BLaER1 treated with 17β-estradiol and CSF1 and Interleukin-3, amounts not matched to agents 10 nM and 100 nM (cell line): ENCODE measurements at regions not wholly inside any gene's neighbourhood (a gene's known extent, or its start where the extent isn't known, plus 50 kb on each side); places are given as distances from the start of the nearest gene placed in this dataset.
A peak's percentile ranks its signal among the peaks of the same experiment; 100 is the strongest.
"Not testable (repeated sequence)": the region's sequence is repeated elsewhere in the genome, so short reads cannot be mapped to it uniquely, and the experiment has no call there.

Source experiments
- H3K27ac ChIP-seq, 11 experiments: shearing (Covaris generic); formaldehyde crosslinking; 2 replicates each; pipeline ENCODE4 v1.8.1; 2022
- H3K27me3 ChIP-seq, 11 experiments: shearing (Covaris generic); formaldehyde crosslinking; 2 replicates each; pipeline ENCODE4 v1.8.1; 2022
- H3K36me3 ChIP-seq, 11 experiments: shearing (Covaris generic); formaldehyde crosslinking; 2 replicates each; pipeline ENCODE4 v1.8.1; 2022
- H3K4me1 ChIP-seq, 10 experiments: shearing (Covaris generic); formaldehyde crosslinking; 2 replicates each; pipeline ENCODE4 v1.8.1; 2022
- H3K4me2 ChIP-seq, 11 experiments: shearing (Covaris generic); formaldehyde crosslinking; 2 replicates each; pipeline ENCODE4 v1.8.1; 2022
- H3K4me3 ChIP-seq, 10 experiments: shearing (Covaris generic); formaldehyde crosslinking; 2 replicates each; pipeline ENCODE4 v1.8.1; 2022
- H3K9ac ChIP-seq, 11 experiments: shearing (Covaris generic); formaldehyde crosslinking; 2 replicates each; pipeline ENCODE4 v1.8.1; 2022
- H3K9me3 ChIP-seq, 11 experiments: shearing (Covaris generic); formaldehyde crosslinking; replicated peaks in 1 of 11; 2 replicates each; pipeline ENCODE4 v1.8.1; 2022
- H4K20me1 ChIP-seq, 11 experiments: shearing (Covaris generic); formaldehyde crosslinking; 2 replicates each; pipeline ENCODE4 v1.8.1; 2022
- Cebpa-rat ChIP-seq, 11 experiments: shearing (Covaris generic); IDR thresholded peaks; 2 replicates each; pipeline ENCODE4 v1.8.1; 2022

DNA sequence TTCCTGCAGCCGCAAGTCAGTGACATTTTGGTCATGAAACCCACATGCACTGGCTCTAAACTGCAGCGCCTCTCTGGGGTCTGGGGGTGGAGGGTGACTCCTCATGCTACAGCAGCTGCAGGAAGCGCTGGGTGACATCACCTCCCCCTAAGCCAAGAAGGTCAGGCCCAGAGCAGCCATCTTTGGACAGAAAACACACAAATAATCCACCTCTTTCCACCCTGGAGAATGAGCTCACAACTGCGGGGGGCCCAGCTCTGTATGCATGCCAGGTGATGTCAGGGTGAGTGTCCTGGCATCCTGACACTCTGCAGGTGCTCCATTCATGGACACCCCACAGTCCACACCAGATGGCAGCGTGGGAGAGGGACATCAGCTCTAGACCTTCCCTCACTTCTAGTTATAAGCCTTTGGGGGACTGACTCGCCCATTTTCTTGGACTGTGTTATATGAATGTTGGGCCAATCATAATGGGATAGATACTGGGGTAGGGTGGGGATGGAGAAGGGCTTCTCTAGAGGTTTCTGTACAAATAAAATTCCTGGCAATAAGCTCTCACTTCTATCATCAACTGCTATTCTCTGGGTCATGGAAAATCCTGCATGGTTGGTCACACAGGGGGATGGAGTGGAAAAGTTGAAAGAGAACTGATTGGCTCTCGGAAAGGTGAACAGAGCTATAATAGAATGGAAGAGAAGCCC is 70.7 kb upstream of the THBS1 start:
- no peak for TF ChIP-seq Cebpa-rat (IDR thresholded peaks at IDR 0.05)
- no peak overlapping the region for H3K27ac ChIP-seq

DNA sequence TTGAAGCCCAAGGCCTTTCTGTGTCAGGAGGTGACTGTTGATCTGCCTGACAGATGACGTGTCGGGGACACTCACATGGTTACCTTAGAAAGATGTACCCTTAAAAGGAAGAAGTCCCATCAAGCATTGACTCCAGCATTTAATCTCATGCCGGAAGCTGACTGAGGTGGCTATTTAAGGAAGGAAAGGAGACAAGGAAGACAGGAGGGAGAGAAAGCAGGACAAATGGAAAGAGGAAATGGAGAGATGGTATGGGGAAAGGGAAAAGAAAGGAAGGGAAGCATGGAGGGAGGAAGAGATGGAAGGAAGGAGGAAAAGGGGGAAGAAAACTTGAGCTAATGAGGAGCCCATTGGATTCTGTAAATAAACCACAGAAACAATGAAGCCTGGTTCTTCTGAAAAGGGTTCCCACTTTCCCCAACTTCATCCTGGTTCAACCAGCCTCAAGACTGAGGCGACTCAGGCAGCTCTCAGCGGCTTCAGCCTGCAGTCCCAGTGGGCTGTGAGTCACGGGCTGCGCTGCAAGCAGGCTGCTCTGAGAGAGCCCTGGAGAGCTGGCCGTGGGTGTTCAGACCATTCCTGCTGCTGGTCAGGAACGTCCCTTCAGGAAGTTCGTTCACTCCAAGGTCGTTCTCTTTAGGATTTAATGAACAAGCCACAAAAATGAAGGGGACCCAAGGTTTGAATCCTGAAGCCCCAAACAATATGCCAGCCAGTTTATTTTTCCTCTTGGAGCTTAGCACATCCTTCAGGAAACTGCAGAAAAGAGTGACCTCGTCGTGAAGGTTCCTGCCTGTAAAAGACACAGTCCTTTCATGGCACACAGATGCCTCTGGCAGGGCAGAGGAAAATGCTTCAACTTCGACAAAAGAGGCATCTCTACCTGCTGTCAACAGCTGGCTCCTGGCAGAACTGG is 69.6 kb upstream of the THBS1 start:
- Histone ChIP-seq H3K36me3 (no peaks in the 10 kb centered on the region), H3K27me3 (no peaks in the 10 kb centered on the region), H3K27ac (no peak overlapping the region), H3K4me2 (no peak overlapping the region), H3K9me3 (peaks cover 21 to 30% (median 28%) of the 10 kb centered on the region in 11 experiments), H3K9ac (no peak overlapping the region), H3K4me1 (peaks cover 0 to 18% (median 2%) of the 10 kb centered on the region in 10 experiments; a peak in 7 of 20 replicates), H4K20me1 (no peaks in the 10 kb centered on the region), H3K4me3 (no peak overlapping the region)
- TF ChIP-seq Cebpa-rat (IDR thresholded peaks at IDR 0.05) = no peak

More for the DNA sequence above, 70.7 kb upstream of the THBS1 start:
- Histone ChIP-seq H3K36me3 (no peaks in the 10 kb centered on the region), H3K4me2 (no peak overlapping the region), H3K9me3 (peaks cover 10 to 19% (median 17%) of the 10 kb centered on the region in 11 experiments), H3K9ac (no peak overlapping the region), H4K20me1 (no peaks in the 10 kb centered on the region), H3K27me3 (no peaks in the 10 kb centered on the region), H3K4me1 (peaks cover 0 to 18% (median 2%) of the 10 kb centered on the region in 10 experiments; a peak in 7 of 20 replicates), H3K4me3 (no peak overlapping the region)

GRCh38 chr15:39511916-39512260 is 69.0 kb upstream of the THBS1 start:
- Histone ChIP-seq H3K36me3 (no peaks in the 10 kb centered on the region), H4K20me1 (no peaks in the 10 kb centered on the region), H3K4me3 (no peak overlapping the region), H3K27me3 (no peaks in the 10 kb centered on the region), H3K9ac (no peak overlapping the region), H3K4me1 (peaks cover 0 to 18% (median 2%) of the 10 kb centered on the region in 10 experiments; a peak in 7 of 20 replicates), H3K27ac (no peak overlapping the region), H3K4me2 (no peak overlapping the region), H3K9me3 (peaks cover 24 to 32% (median 29%) of the 10 kb centered on the region in 11 experiments)
- TF ChIP-seq Cebpa-rat (IDR thresholded peaks at IDR 0.05) = no peak

DNA sequence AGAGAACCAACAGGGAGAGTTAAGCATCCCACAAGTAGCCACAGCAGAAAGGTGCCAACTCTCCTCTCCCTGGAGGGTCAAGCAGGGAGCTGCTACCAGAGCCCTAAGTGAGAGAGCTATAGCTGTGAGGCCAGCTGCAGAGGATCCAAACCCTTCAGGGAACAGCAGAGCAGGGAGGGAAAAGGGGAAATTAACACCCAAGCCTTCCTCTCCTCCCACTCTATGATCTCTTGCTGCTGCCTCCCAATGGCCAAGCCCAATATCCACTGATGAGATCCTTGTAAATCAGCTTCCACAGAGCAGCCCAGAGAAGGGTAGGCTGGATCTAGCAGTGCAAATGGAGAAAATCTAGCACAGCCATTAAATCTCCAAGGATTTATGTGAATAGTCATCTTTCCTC is 68.2 kb upstream of the THBS1 start:
- H4K20me1 ChIP-seq = no peaks in the 10 kb centered on the region
- peaks cover 0 to 18% (median 2%) of the 10 kb centered on the region in 10 experiments; a peak in 7 of 20 replicates for H3K4me1 ChIP-seq
- no peak overlapping the region for H3K9ac ChIP-seq
- peaks cover 24 to 32% (median 29%) of the 10 kb centered on the region in 11 experiments for H3K9me3 ChIP-seq
- H3K27me3 ChIP-seq = no peaks in the 10 kb centered on the region
- peak overlapping the region in 7 of 11 experiments; percentile 6 to 27 (median 14); a peak in 7 of 22 replicates for H3K4me2 ChIP-seq
- no peak overlapping the region for H3K27ac ChIP-seq
- no peak for TF ChIP-seq Cebpa-rat (IDR thresholded peaks at IDR 0.05)
- no peak overlapping the region for H3K4me3 ChIP-seq
- H3K36me3 ChIP-seq = no peaks in the 10 kb centered on the region

DNA sequence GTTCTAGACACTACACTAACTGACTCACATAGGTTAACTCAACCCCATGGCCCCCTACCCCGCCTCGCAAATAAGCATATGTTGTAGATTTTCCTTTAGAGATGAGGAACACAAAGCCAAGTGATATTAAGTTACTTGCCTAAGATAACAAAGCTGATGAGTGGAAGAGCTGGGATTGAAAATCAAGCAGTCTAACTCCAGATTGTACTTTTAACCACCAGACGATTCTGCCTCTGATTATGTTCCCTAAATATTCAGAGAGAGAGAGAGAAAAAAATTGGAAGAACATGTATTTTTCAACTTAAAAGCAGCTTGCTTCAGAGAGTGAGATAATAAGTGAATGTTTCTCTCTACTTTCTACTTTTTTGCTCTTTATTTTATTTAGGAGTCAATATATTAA is 66.9 kb upstream of the THBS1 start:
- H4K20me1 ChIP-seq = no peaks in the 10 kb centered on the region
- H3K9me3 ChIP-seq = peaks cover 24 to 32% (median 29%) of the 10 kb centered on the region in 11 experiments
- no peaks in the 10 kb centered on the region for H3K36me3 ChIP-seq
- peaks cover 0 to 18% (median 2%) of the 10 kb centered on the region in 10 experiments; a peak in 7 of 20 replicates for H3K4me1 ChIP-seq
- no peak for TF ChIP-seq Cebpa-rat (IDR thresholded peaks at IDR 0.05)
- H3K9ac ChIP-seq = no peak overlapping the region
- H3K27ac ChIP-seq = no peak overlapping the region
- no peak overlapping the region for H3K4me3 ChIP-seq
- no peaks in the 10 kb centered on the region for H3K27me3 ChIP-seq
- no peak overlapping the region for H3K4me2 ChIP-seq

GRCh38 chr15:39514933-39515332 is 65.9 kb upstream of the THBS1 start:
- no peak overlapping the region for H3K4me3 ChIP-seq
- H3K27me3 ChIP-seq = no peaks in the 10 kb centered on the region
- no peak for TF ChIP-seq Cebpa-rat (IDR thresholded peaks at IDR 0.05)

DNA sequence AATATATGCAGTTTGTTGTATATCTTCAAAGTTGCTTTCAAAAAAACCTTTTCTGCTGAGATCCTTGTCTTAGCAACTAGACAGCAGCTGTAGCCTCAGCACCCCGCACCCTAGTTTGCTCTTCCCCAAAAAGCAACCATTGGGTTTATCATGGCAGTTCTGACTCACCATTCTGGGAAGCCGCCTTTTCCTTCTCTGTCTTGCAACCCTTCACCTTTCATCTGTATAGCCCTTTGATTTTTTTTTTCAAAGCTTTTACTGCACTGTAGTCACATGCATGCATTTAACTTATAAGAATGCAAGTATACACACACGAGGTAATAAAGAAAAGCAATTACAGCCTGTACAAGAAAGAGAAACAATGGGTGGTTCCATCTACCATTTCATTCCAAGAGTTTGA is 65.1 kb upstream of the THBS1 start:
- H3K9me3 ChIP-seq = peaks cover 24 to 32% (median 29%) of the 10 kb centered on the region in 11 experiments
- no peak overlapping the region for H3K4me2 ChIP-seq
- H3K4me1 ChIP-seq = peaks cover 0 to 18% (median 2%) of the 10 kb centered on the region in 10 experiments; a peak in 7 of 20 replicates
- no peak overlapping the region for H3K9ac ChIP-seq
- H3K27ac ChIP-seq = no peak overlapping the region
- no peak overlapping the region for H3K4me3 ChIP-seq
- no peaks in the 10 kb centered on the region for H3K27me3 ChIP-seq
- H4K20me1 ChIP-seq = no peaks in the 10 kb centered on the region
- no peak for TF ChIP-seq Cebpa-rat (IDR thresholded peaks at IDR 0.05)
- no peaks in the 10 kb centered on the region for H3K36me3 ChIP-seq

More at GRCh38 chr15:39514933-39515332, 65.9 kb upstream of the THBS1 start:
- Histone ChIP-seq H4K20me1 (no peaks in the 10 kb centered on the region), H3K9ac (no peak overlapping the region), H3K36me3 (no peaks in the 10 kb centered on the region), H3K27ac (no peak overlapping the region), H3K9me3 (peaks cover 24 to 32% (median 29%) of the 10 kb centered on the region in 11 experiments), H3K4me1 (peaks cover 0 to 18% (median 2%) of the 10 kb centered on the region in 10 experiments; a peak in 7 of 20 replicates), H3K4me2 (no peak overlapping the region)

DNA sequence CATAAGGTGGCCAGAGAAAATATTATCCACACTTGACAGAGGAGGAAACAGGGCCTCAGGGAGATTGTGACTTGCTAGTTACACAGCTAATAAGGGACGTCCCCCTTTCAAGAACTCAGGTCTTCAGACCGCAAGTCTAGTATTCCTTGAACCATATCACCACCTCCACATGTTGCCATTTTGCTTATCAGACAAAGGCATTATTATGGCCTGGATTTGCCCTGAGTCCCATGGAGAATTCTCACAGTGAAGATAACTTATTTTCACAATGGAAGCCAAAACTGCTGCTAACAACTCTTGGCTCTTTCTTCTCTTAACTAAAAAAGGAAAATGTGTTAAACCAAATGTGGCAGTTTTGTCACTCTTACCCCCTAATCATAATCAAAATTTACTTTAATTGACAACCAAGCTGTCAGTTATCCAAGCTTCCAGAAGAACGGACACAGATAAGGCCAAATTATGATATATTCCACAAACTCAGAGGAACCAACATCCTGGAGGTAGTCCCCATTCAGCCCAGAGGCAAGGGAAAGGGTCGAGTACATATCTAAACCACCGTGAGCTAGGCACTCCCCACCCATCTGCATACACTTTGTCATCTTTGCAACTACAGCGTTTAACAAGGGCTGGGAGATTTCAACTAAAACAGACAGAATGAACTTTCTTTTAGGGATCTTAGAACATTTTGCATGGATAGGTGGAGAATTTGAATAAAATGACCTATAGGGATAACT is 63.6 kb upstream of the THBS1 start:
- H3K4me3 ChIP-seq = no peak overlapping the region
- H3K4me1 ChIP-seq = peaks cover 0 to 7% (median 2%) of the 10 kb centered on the region in 10 experiments; a peak in 7 of 20 replicates
- H3K4me2 ChIP-seq = no peak overlapping the region
- no peak overlapping the region for H3K27ac ChIP-seq
- TF ChIP-seq Cebpa-rat (IDR thresholded peaks at IDR 0.05) = no peak
- H3K36me3 ChIP-seq = no peaks in the 10 kb centered on the region
- no peak overlapping the region for H3K9ac ChIP-seq
- H4K20me1 ChIP-seq = no peaks in the 10 kb centered on the region
- peaks cover 24 to 32% (median 29%) of the 10 kb centered on the region in 11 experiments for H3K9me3 ChIP-seq
- H3K27me3 ChIP-seq = no peaks in the 10 kb centered on the region

DNA sequence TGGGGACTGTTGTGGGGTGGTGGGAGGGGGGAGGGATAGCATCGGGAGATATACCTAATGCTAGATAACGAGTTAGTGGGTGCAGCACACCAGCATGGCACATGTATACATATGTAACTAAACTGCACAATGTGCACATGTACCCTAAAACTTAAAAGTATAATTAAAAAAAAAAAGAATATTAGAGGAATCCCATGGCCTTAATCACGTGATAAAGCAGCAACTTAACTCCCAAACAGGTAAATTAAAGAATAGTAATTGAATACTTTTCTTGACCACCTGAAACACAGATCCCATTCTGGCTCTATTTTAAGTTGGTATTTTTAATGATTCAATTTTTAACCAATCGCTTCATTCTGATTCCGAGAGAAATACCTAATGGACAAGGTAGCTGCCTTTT is 56.9 kb upstream of the THBS1 start:
- not testable (repeated sequence) for H3K4me2 ChIP-seq, H3K27me3 ChIP-seq, H3K9ac ChIP-seq, H3K4me3 ChIP-seq, H3K4me1 ChIP-seq, H3K9me3 ChIP-seq, H4K20me1 ChIP-seq, H3K36me3 ChIP-seq, H3K27ac ChIP-seq
